Smooth muscle cell (in vitro differentiated cells): ENCODE measurements at regions not wholly inside any gene's neighbourhood (a gene's known extent, or its start where the extent isn't known, plus 50 kb on each side); places are given as distances from the start of the nearest gene placed in this dataset.
A peak's percentile ranks its signal among the peaks of the same experiment; 100 is the strongest.

ENCODE experiments used
- DNase-seq: peaks from one replicate; lab custom pipeline; 2025; ENCODE audit not compliant: unreplicated experiment; lab: John Stamatoyannopoulos, UW
- H2AFZ ChIP-seq: fragments of 200-600 bp; sonication (generic); 2 replicates; pipeline ENCODE4 v1.6.0; 2016; ENCODE audit warnings: antibody characterized with exemption, low read depth, mild to moderate bottlenecking
- H3F3A ChIP-seq: fragments of 200-600 bp; sonication (generic); 2 replicates; pipeline ENCODE4 v1.6.0; 2017; ENCODE audit warnings: antibody characterized with exemption, low read depth
- H3K27ac ChIP-seq: fragments of 200-600 bp; sonication (generic); 2 replicates; pipeline ENCODE4 v1.5.1; 2016; ENCODE audit warnings: low read depth, mild to moderate bottlenecking
- H3K27me3 ChIP-seq: fragments of 200-600 bp; sonication (generic); 2 replicates; pipeline ENCODE4 v1.6.1; 2016; ENCODE audit warnings: low read depth, mild to moderate bottlenecking
- H3K36me3 ChIP-seq: fragments of 200-600 bp; sonication (generic); 2 replicates; pipeline ENCODE4 v1.5.1; 2016; ENCODE audit warnings: low read depth
- H3K4me1 ChIP-seq: fragments of 200-600 bp; sonication (generic); 2 replicates; pipeline ENCODE4 v1.5.1; 2016; ENCODE audit warnings: low read depth
- H3K4me2 ChIP-seq: fragments of 200-600 bp; sonication (generic); 2 replicates; pipeline ENCODE4 v1.6.0; 2016; ENCODE audit warnings: mild to moderate bottlenecking
- H3K4me3 ChIP-seq: fragments of 200-600 bp; sonication (generic); 2 replicates; pipeline ENCODE4 v1.5.1; 2016; ENCODE audit warnings: mild to moderate bottlenecking
- H3K79me2 ChIP-seq: fragments of 200-600 bp; sonication (generic); 2 replicates; pipeline ENCODE4 v1.6.0; 2016; ENCODE audit warnings: low read depth, mild to moderate bottlenecking
- H3K9ac ChIP-seq: fragments of 200-600 bp; sonication (generic); 2 replicates; pipeline ENCODE4 v1.6.0; 2016; ENCODE audit warnings: low read depth
- H3K9me3 ChIP-seq: fragments of 200-600 bp; sonication (generic); replicated peaks from 2 replicates; pipeline ENCODE4 v1.5.1; 2016; ENCODE audit warnings: low read depth
- H4K20me1 ChIP-seq: fragments of 200-600 bp; sonication (generic); 2 replicates; pipeline ENCODE4 v1.6.0; 2016; ENCODE audit warnings: low read depth
- CTCF ChIP-seq: fragments of 200-600 bp; sonication (generic); IDR thresholded peaks from 2 replicates; pipeline ENCODE4 v1.5.1; 2017; ENCODE audit warnings: borderline replicate concordance, mild to moderate bottlenecking, antibody characterized with exemption; ENCODE audit not compliant: insufficient read depth, poor library complexity, severe bottlenecking
- WGBS: methylation state at CpG from one replicate; pipeline ENCODE4 v1.1.7; 2016; ENCODE audit warnings: low lambda C conversion rate; 5-methylcytosine and 5-hydroxymethylcytosine counted together

- H3K27me3 ChIP-seq = no peaks in the 10 kb centered on the region
- no peak overlapping the region for H3K27ac ChIP-seq
- no peak for DNase-seq
- H3K79me2 ChIP-seq = no peaks in the 10 kb centered on the region
- H3K4me2 ChIP-seq = no peak overlapping the region
- no peak for TF ChIP-seq CTCF
- H3K36me3 ChIP-seq = no peaks in the 10 kb centered on the region
- no peak overlapping the region for H2AFZ ChIP-seq
- H3K9ac ChIP-seq = no peak overlapping the region
- H3K4me1 ChIP-seq = no peaks in the 10 kb centered on the region
- no peaks in the 10 kb centered on the region for H4K20me1 ChIP-seq
- H3K9me3 ChIP-seq = no peaks in the 10 kb centered on the region
- 37% methylated on average over 5 of the region's 5 CpGs for WGBS
- H3K4me3 ChIP-seq = no peak overlapping the region
- H3F3A ChIP-seq = no peaks in the 10 kb centered on the region
These were observed 94.5 kb upstream of the ZNF827 start for GRCh38 chr4:146033149-146033548.

- Histone ChIP-seq H3F3A (no peaks in the 10 kb centered on the region), H3K4me1 (no peaks in the 10 kb centered on the region), H3K79me2 (no peaks in the 10 kb centered on the region), H3K9me3 (no peaks in the 10 kb centered on the region), H3K27ac (no peak overlapping the region), H2AFZ (no peak overlapping the region), H3K4me2 (no peak overlapping the region), H3K9ac (no peak overlapping the region), H3K36me3 (no peaks in the 10 kb centered on the region), H3K27me3 (no peaks in the 10 kb centered on the region), H3K4me3 (no peak overlapping the region), H4K20me1 (no peaks in the 10 kb centered on the region)
- no peak for DNase-seq
- no peak for TF ChIP-seq CTCF
- 64% methylated on average over 7 of the region's 7 CpGs for WGBS
These were observed 93.7 kb upstream of the ZNF827 start for GRCh38 chr4:146032234-146032860.

GRCh38 chr4:146029939-146030710 is 91.5 kb upstream of the ZNF827 start:
- Histone ChIP-seq H3K9me3 (no peaks in the 10 kb centered on the region), H3K27ac (no peak overlapping the region), H3K36me3 (no peaks in the 10 kb centered on the region), H2AFZ (peak overlapping the region; percentile 24), H3K4me1 (no peaks in the 10 kb centered on the region), H3K9ac (no peak overlapping the region), H3K79me2 (no peaks in the 10 kb centered on the region), H3F3A (no peaks in the 10 kb centered on the region), H3K4me3 (no peak overlapping the region), H3K4me2 (no peak overlapping the region), H4K20me1 (no peaks in the 10 kb centered on the region), H3K27me3 (no peaks in the 10 kb centered on the region)
- no peak for TF ChIP-seq CTCF
- no peak for DNase-seq
- WGBS = 50% methylated on average over 8 of the region's 8 CpGs
